Right atrium auricular region (tissue), 2 donors: ENCODE measurements at regions not wholly inside any gene's neighbourhood (a gene's known extent, or its start where the extent isn't known, plus 50 kb on each side); places are given as distances from the start of the nearest gene placed in this dataset.
A peak's percentile ranks its signal among the peaks of the same experiment; 100 is the strongest.

Experiments
- DNase-seq: peaks from one replicate; pipeline ENCODE4 v3.0.0-alpha.2; 2019; ENCODE audit warnings: low spot score
- H3K27ac ChIP-seq, 2 donors: fragments of 200-600 bp; sonication (generic); 1 replicate in 1 of 2; 2 replicates in 1 of 2; pipeline ENCODE4 v1.5.1; 2016 to 2019
- H3K27me3 ChIP-seq, 2 donors: fragments of 200-600 bp; sonication (generic); one replicate each; pipeline versions ENCODE4 v1.5.1 to v1.6.0; 2017 to 2019
- H3K36me3 ChIP-seq: fragments of 200-600 bp; sonication (generic); one replicate; pipeline ENCODE4 v1.5.1; 2016
- H3K4me1 ChIP-seq, 2 donors: fragments of 200-600 bp; sonication (generic); one replicate each; pipeline versions ENCODE4 v1.5.1 to v1.6.0; 2017 to 2019
- H3K4me3 ChIP-seq, 2 donors: fragments of 200-600 bp; sonication (generic); 1 replicate in 1 of 2; 2 replicates in 1 of 2; pipeline ENCODE4 v1.5.1; 2017 to 2019; ENCODE audit warnings: mild to moderate bottlenecking in 1 of 2, moderate library complexity in 1 of 2
- H3K9me3 ChIP-seq, 2 donors: fragments of 200-600 bp; sonication (generic); one replicate each; pipeline ENCODE4 v1.5.1; 2019
- CTCF ChIP-seq, 2 donors: fragments of 200-600 bp; sonication (generic); IDR thresholded peaks; one replicate each; pipeline ENCODE4 v1.5.1; 2019; ENCODE audit warnings: antibody characterized with exemption in 2 of 2

- Histone ChIP-seq H3K4me1 (no peaks in the 10 kb centered on the region), H3K27me3 (no peaks in the 10 kb centered on the region), H3K4me3 (no peak overlapping the region), H3K36me3 (no peaks in the 10 kb centered on the region), H3K27ac (no peak overlapping the region), H3K9me3 (no peaks in the 10 kb centered on the region)
- TF ChIP-seq CTCF (IDR thresholded peaks at IDR 0.05) = no peak
- DNase-seq = peak; percentile 81
Measured at GRCh38 chr2:149648282-149649030, 60.9 kb upstream of the MMADHC start.

GRCh38 chr2:149645391-149645790 lies 57.8 kb upstream of the MMADHC start:
- no peaks in the 10 kb centered on the region for H3K9me3 ChIP-seq
- DNase-seq = no peak
- no peaks in the 10 kb centered on the region for H3K36me3 ChIP-seq
- no peaks in the 10 kb centered on the region for H3K4me1 ChIP-seq
- H3K4me3 ChIP-seq = no peak overlapping the region
- no peak for TF ChIP-seq CTCF (IDR thresholded peaks at IDR 0.05)
- no peaks in the 10 kb centered on the region for H3K27me3 ChIP-seq
- no peak overlapping the region for H3K27ac ChIP-seq
